Left colon (tissue), 2 donors: ENCODE measurements at regions not wholly inside any gene's neighbourhood (a gene's known extent, or its start where the extent isn't known, plus 50 kb on each side); places are given as distances from the start of the nearest gene placed in this dataset.
"Not testable (repeated sequence)": the region's sequence is repeated elsewhere in the genome, so short reads cannot be mapped to it uniquely, and the experiment has no call there.

Source experiments
- ATAC-seq: fragments of 200-7000 bp; cut with Tn5 transposase; one replicate; pipeline ENCODE4 v1.9.1; 2020; ENCODE audit warnings: mild to moderate bottlenecking, moderate library complexity
- DNase-seq, 2 donors: peaks; one replicate each; pipeline ENCODE4 v3.0.0-alpha.2; 2020
- intact Hi-C, 2 donors: fragments of 100-400 bp; cut with DNase I in 1 of 2; cut with micrococcal nuclease in 1 of 2; formaldehyde crosslinking; loops; one replicate each; pipeline versions ENCODE4 v1.11.2 to v1.14.0; 2022; cut with DNase I, micrococcal nuclease
- donor health status: DM: no; HTN: no; CAD: no.
- donor health status: DM: yes; HTN: yes; CAD: no.

DNA sequence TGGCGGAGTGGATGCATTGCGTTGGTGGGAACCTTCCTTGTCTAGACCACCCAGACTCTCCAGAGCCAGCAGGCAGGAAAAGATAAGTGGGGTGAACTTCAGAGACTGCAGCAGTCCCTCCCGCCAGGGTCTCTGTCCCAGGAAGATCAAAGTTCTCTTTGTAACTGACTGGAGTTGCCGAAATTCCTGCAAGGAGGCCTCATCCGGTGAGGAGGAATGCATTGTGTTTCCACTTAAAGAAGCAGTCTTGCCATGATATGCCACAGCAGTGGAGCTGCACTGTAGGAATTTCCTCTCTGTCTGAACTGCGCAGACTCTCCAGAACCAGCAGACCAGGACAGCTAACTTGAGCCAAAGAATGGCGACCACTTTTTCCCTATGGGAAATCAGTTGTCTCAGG, 1190.4 kb downstream of the TECRL start:
- intact Hi-C loops: no loop called here
- no peak for DNase-seq

DNA sequence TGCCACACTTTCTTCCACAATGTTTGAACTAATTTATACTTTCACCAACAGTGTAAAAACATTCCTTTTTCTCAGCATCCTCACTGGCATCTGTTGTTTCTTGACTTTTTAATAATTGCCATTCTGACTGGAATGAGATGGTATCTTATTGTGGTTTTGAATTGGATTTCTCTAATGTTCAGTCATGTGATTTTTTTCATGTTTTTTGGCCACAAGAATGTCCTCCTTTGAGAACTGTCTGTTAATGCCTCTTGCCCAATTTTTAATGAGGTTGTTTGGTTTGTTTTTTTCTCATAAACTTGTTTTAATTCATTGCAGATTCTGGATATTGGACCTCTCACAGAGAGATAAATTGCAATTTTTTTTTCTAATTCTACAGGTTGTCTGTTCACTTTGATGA, 1195.2 kb downstream of the TECRL start:
- intact Hi-C loops: no loop called here
- no peak for ATAC-seq
- no peak for DNase-seq

More for the DNA sequence above, 1190.4 kb downstream of the TECRL start:
- ATAC-seq: no peak

DNA sequence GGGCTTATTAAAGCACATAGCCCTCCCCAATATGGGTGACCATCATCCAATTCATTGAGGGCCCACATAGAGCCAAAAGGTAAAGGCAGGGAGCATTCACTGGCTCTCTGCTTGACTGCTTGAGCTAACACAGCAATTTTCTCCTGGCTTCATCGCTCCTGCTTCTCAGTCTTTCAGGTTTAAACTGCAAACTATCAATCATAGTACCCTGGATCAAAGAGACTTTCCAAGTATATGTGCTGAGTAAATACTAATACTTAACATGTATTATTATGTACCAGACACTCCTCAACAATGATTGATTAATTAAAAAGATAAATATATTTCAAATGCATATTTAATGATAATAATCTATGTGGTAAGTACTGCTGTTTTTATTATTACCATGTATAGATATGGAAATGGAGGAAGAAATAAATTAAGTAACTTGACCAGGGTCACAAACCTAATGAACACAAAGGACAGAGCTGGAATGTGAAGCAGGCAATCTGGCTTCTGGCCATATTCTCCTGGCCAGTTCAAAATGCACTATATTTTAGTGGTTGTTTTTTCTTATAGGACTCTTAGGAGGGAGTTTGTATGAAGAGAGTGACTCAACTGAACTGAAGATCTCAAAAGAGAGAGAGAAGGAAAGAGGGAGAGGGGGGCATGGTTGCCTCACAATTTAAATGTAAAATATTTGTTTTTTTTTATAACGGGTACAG, 1197.3 kb downstream of the TECRL start:
- intact Hi-C loops: no loop called here
- DNase-seq (no peak), ATAC-seq (no peak)

- DNase-seq: no peak
- intact Hi-C loops: no loop called here
- no peak for ATAC-seq
Observed at GRCh38 chr4:63211375-63211774, 1197.9 kb downstream of the TECRL start.

DNA sequence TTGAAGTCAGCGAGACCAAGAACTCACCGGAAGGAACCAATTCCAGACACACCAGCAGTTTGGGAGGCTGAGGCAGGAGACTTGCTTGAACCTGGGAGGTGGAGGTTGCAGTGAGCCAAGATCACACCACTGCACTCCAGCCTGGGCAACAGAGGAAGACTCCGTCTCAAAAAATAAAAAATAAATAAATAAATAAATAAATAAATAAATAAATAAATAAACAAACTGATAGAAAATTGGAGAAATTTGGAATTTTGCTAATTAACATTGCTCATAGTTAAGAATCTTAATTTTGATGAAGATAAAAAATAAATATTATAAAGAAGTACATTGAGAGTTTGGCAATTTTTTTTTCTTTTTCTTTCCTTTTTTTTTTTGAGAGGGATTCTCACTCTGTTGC, 1216.2 kb downstream of the TECRL start:
- intact Hi-C loops, ATAC-seq: not testable (repeated sequence)

DNA sequence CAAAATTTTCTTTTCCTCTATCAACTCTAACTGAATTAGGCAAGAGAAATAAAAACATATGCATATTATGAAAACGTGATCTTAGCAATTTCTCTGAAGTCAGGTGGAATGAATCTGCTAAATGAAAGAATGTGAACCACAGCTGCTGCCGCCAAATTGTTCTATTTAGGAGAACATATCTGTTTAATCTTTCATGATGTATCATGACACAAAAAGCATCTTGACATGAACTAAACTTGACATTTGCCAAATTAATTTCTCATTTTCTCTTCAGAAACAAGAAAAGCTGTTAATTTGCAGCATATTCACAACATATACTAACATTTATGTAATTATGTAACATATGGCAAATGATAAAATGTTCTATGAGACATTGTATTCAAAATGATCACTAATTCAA, 1237.9 kb downstream of the TECRL start:
- DNase-seq (no peak), ATAC-seq (no peak)
- intact Hi-C loops: no loop called here

More for the DNA sequence above, 1216.2 kb downstream of the TECRL start:
- not testable (repeated sequence) for DNase-seq

GRCh38 chr4:63170923-63171322, 1238.3 kb downstream of the TECRL start:
- intact Hi-C loops: no loop called here
- ATAC-seq (no peak), DNase-seq (no peak)

DNA sequence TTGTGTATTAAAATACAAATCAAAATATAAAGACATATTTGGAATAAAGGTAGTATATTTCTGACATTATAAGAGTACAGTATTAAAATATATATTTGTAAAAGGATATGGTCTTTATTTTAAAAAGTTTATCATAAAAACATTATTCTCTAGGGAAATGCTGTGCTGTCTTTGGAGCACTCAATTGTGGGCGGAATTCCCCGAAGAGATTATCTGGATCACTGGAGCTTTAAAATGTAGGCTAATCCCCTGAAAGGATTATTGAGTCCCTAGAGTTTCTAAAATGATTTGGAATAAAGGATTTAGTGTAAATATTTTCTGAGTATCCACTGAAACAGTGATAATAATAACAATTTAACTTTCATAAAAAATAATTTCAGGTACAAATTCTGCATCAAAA, 1239.4 kb downstream of the TECRL start:
- no peak for ATAC-seq
- intact Hi-C loops: no loop called here
- no peak for DNase-seq

- intact Hi-C loops: no loop called here
- ATAC-seq: no peak
- no peak for DNase-seq
Observed at GRCh38 chr4:63155561-63155960, 1253.7 kb downstream of the TECRL start.

- no peak for ATAC-seq
- DNase-seq: no peak
- intact Hi-C loops: no loop called here
Observed at GRCh38 chr4:63123441-63123840, 1285.8 kb downstream of the TECRL start.

- ATAC-seq (no peak), DNase-seq (no peak)
- intact Hi-C loops: no loop called here
Observed at GRCh38 chr4:63122955-63123354, 1286.3 kb downstream of the TECRL start.

DNA sequence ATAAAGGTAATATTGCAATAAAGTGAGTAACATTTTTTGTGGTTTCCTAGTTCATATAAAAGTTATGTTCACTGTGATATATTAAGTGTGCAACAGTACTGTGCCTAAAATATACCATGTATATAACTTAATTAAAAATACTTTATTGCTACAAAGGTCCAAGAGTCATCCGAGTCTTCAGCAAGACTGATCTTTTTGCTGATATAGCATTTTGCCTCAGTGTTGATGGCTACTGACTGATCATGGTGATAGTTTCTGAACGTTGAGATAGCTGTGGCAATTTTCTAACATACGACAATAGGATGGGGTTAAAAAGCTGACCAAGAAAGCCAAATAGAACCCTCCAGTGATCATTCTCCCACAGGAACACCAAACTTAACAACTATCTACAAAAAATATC, 1302.7 kb downstream of the TECRL start:
- intact Hi-C loops: no loop called here
- no peak for DNase-seq
- ATAC-seq: no peak

GRCh38 chr4:63105839-63106238, 1303.4 kb downstream of the TECRL start:
- no peak for DNase-seq
- ATAC-seq: no peak
- intact Hi-C loops: no loop called here

DNA sequence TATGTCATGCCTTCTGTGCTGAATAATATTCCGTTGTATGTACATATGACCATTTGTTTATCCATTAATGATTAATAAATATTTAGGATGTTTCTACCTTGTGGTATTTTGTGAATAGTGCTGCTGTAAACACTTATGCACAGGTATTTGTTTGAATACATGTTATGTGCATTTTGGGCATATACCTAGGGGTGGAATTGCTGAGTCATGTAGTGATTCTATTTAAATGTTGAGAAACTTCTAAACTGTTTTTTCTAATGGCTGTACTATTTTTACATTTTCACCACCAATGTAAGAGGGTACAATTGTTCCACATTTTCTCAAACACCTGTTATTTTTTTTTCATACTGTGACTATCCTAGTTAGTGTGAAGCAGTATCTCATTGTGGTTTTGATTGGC, 1318.6 kb downstream of the TECRL start:
- intact Hi-C loops: no loop called here
- ATAC-seq: no peak
- no peak for DNase-seq

- DNase-seq (no peak), ATAC-seq (no peak)
- intact Hi-C loops: no loop called here
Observed at GRCh38 chr4:63085091-63085490, 1324.2 kb downstream of the TECRL start.

DNA sequence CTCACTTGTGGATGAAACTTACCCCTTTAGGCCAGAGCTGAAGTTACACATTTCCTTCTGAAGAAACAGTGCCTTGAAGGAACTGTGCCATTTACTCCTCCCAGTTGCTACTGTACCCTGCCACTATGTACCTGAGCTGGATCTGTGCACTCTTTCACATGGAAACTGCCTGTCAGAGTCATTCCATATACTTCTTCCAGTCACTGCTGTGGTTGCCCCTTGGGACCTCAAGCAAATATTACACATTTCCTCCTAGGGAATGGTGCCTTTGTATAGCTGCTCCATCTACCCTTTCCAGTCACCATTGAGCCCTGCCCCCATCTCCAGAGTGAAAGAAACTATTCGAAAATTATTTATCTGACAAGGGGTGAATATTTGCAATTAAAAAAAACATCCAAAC, 1328.3 kb downstream of the TECRL start:
- no peak for DNase-seq
- no peak for ATAC-seq
- intact Hi-C loops: no loop called here

DNA sequence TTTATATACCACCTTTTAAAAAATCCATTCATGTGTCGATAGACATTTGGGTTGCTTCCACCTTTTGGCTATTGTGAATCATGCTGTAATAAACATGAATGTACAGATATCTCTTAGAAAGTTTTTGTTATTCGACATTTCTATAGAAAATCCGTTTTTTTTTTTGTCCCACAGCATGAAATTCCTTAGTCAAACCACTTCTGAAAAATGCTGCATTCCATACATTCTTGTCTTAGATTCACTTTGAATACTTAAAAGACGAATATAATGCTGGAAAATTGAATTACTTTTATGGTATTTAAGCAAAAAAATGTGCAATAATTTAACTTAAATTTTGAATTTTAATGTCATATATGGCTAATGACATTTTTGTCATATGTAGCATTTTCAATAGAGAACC, 1345.5 kb downstream of the TECRL start:
- intact Hi-C loops: no loop called here
- DNase-seq (no peak), ATAC-seq (no peak)

- DNase-seq, intact Hi-C loops, ATAC-seq: not testable (repeated sequence)
Observed at GRCh38 chr4:63062891-63063290, 1346.4 kb downstream of the TECRL start.

DNA sequence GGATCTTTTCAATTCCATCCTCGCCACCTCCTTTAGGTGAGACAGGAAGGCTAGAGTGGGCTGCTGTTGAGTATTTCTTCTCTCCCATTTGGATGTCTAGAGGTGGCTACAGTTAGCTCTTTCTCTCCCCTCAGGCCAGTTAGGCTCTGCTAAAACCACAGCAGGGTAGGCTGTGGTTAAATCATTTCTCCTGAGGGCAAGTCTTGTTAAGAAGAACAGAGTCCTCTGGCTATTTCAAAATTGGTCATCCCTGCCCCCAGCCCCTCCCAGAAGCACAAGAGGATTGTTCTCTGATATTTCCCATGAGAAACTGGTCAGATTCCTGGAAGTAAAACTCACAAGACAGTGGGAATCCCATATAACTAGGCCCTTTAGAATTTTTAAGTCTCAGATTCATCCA, 1359.5 kb downstream of the TECRL start:
- intact Hi-C loops: no loop called here
- ATAC-seq: no peak
- DNase-seq: no peak

- ATAC-seq: no peak
- intact Hi-C loops: no loop called here
- no peak for DNase-seq
Observed at GRCh38 chr4:63049278-63049677, 1360.0 kb downstream of the TECRL start.

DNA sequence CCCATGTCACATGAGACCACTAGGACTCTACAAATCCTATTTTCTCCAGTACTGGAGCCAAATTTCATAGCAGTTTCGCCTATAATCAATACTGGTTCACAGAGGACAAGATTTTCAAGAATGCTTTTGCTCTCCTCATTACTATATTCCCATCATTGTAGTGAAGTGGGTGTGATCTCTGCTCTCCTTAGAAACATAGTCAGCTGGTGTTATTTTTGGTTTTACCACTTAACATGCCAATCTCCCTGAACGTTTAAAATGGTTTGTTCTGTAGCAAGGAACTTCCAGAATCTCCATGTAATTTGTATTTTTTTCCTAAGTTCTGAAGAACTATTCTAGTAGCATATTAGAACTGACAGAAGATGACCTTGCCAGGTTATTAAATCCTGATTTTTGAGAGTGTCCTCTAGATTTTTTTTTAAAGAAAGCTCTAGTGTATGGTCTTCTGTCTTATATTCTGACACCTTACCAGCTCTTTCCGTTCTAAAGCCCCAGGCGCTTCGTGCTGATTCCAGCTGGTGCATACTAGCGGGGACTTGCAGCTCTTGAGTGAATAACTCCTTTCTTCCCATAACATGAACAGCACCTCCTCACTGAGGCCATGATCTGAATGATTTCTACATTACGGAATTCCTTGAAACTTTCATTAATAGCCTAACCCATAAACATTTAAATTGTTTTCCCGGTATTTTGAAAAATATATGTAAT, 1372.9 kb downstream of the TECRL start:
- DNase-seq: no peak
- ATAC-seq: no peak
- intact Hi-C loops: no loop called here
